A673 (cell line): ENCODE measurements at regions not wholly inside any gene's neighbourhood (a gene's known extent, or its start where the extent isn't known, plus 50 kb on each side); places are given as distances from the start of the nearest gene placed in this dataset.

Experiments
- EZH2 ChIP-seq: fragments of 200-600 bp; sonication (generic); IDR thresholded peaks from 2 replicates; pipeline ENCODE4 v1.6.1; 2017; ENCODE audit warnings: borderline replicate concordance, low read depth, mild to moderate bottlenecking, mixed read lengths, antibody characterized with exemption, low read length; ENCODE audit not compliant: poor library complexity, severe bottlenecking
- TF ChIP-seq, protein P1 (sequence below): fragments of 300-800, 200-600 bp; sonication (generic); conservative IDR thresholded peaks from 2 replicates; pipeline ENCODE4 v1.5.1; 2017; ENCODE audit warnings: low read depth, mild to moderate bottlenecking, antibody characterized with exemption, low read length, moderate library complexity, mixed read lengths

DNA sequence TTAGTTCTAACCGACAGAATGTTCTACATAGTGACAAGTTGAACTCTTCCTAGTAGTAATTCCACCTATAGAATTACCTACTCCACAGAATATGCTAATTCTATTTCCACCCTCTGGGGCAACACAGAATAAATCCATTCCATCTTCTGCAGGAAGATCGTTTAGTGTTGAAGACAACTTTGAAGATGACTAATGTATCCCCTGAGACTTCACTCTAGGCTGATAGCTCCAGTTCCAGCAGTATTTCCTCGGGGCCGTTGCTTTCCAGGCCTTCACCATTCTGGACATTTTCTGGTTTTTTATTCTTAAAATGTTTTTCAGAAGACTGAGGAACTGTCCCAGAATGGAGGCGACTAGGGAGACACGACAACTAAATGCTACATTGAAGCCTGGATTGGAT lies 61.0 kb upstream of the CSF1 start:
- TF ChIP-seq, protein P1, sequence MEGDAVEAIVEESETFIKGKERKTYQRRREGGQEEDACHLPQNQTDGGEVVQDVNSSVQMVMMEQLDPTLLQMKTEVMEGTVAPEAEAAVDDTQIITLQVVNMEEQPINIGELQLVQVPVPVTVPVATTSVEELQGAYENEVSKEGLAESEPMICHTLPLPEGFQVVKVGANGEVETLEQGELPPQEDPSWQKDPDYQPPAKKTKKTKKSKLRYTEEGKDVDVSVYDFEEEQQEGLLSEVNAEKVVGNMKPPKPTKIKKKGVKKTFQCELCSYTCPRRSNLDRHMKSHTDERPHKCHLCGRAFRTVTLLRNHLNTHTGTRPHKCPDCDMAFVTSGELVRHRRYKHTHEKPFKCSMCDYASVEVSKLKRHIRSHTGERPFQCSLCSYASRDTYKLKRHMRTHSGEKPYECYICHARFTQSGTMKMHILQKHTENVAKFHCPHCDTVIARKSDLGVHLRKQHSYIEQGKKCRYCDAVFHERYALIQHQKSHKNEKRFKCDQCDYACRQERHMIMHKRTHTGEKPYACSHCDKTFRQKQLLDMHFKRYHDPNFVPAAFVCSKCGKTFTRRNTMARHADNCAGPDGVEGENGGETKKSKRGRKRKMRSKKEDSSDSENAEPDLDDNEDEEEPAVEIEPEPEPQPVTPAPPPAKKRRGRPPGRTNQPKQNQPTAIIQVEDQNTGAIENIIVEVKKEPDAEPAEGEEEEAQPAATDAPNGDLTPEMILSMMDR: no peak
- no peak for TF ChIP-seq EZH2
